Suprapubic skin (tissue), 3 donors: ENCODE measurements at regions not wholly inside any gene's neighbourhood (a gene's known extent, or its start where the extent isn't known, plus 50 kb on each side); places are given as distances from the start of the nearest gene placed in this dataset.

ENCODE experiments used
- CTCF ChIP-seq, 2 donors: fragments of 200-600 bp in 1 of 2; fragments of 450-650 bp in 1 of 2; sonication (generic) in 1 of 2; IDR thresholded peaks; one replicate each; pipeline ENCODE4 v1.5.1; 2016 to 2019; ENCODE audit warnings: antibody characterized with exemption in 2 of 2, mild to moderate bottlenecking in 1 of 2, moderate library complexity in 1 of 2
- EP300 ChIP-seq: sonication (generic); formaldehyde crosslinking; IDR thresholded peaks from one replicate; pipeline ENCODE4 v1.6.1; 2017; ENCODE audit warnings: antibody characterized with exemption
- POLR2A ChIP-seq, 2 donors: fragments of 450-650 bp; IDR thresholded peaks; one replicate each; pipeline ENCODE4 v1.6.1; 2017; ENCODE audit warnings: antibody characterized with exemption in 2 of 2, mild to moderate bottlenecking in 2 of 2, moderate library complexity in 2 of 2

GRCh38 chr20:29497261-29497671 is 1760.2 kb upstream of the DEFB115 start:
- TF ChIP-seq CTCF (IDR thresholded peaks at IDR 0.05) = no peak
- TF ChIP-seq EP300 = no peak
- no peak for TF ChIP-seq POLR2A (IDR thresholded peaks at IDR 0.05)
